ENCODE measurements at regions not wholly inside any gene's neighbourhood (a gene's known extent, or its start where the extent isn't known, plus 50 kb on each side); places are given as distances from the start of the nearest gene placed in this dataset.

GRCh38 chr11:119560961-119561360, 138.0 kb upstream of the THY1 start:
- DNase-seq (ENCODE audit: low spot score): no peak
- no peak for TF ChIP-seq CTCF (IDR thresholded peaks at IDR 0.05; ENCODE audit: borderline replicate concordance, control extremely low read depth, extremely low read depth, insufficient read depth, missing control alignments)
- in situ Hi-C loops (cut with MboI; ENCODE audit: low sequenced_read_pairs, unreplicated experiment): no loop called here

- in situ Hi-C loops (cut with MboI; ENCODE audit: low sequenced_read_pairs, unreplicated experiment): no loop called here
- no peak for DNase-seq (ENCODE audit: low spot score)
- no peak for TF ChIP-seq CTCF (IDR thresholded peaks at IDR 0.05; ENCODE audit: borderline replicate concordance, control extremely low read depth, extremely low read depth, insufficient read depth, missing control alignments)
Measured at GRCh38 chr11:119560291-119560690, 137.3 kb upstream of the THY1 start.

GRCh38 chr11:119552106-119552485, 129.1 kb upstream of the THY1 start:
- no peak for DNase-seq (ENCODE audit: low spot score)
- no peak for TF ChIP-seq CTCF (IDR thresholded peaks at IDR 0.05; ENCODE audit: borderline replicate concordance, control extremely low read depth, extremely low read depth, insufficient read depth, missing control alignments)
- in situ Hi-C loops (cut with MboI; ENCODE audit: low sequenced_read_pairs, unreplicated experiment): no loop called here

DNA sequence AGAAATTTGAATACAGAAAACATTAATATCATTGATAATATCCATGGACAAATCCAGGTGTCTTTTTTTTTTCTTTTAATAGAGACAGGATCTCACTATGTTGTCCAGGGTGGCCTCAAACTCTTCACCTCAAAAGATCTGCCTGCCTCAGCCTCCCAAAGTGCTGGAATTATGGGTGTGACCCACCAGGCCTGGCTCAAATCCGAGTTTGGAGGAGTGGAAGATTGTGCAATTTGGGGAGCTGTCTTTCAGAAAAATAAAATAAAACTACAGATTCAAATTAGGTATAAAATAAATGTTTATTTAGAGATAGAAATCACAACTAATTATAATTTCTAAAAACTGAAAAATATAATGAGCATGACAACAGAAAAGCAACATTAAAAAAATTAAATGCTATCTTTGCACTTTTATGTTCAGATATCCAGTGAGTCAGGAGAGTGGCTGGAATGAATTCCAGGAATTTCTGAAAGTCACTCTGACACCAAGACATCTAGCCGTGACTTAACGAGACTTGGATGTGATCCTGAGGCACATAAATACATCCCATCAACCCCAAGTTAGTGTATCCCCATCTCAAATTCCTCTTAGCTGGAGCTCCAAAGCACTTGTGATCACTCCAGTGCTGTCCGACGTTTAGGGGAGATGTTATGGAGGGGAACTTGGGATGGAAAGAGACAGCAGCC, 128.6 kb upstream of the THY1 start:
- in situ Hi-C loops (cut with MboI; ENCODE audit: low sequenced_read_pairs, unreplicated experiment): no loop called here
- no peak for DNase-seq (ENCODE audit: low spot score)

GRCh38 chr11:119550053-119550752, 127.2 kb upstream of the THY1 start:
- in situ Hi-C loops (cut with MboI; ENCODE audit: low sequenced_read_pairs, unreplicated experiment): no loop called here
- no peak for TF ChIP-seq CTCF (IDR thresholded peaks at IDR 0.05; ENCODE audit: borderline replicate concordance, control extremely low read depth, extremely low read depth, insufficient read depth, missing control alignments)
- DNase-seq (ENCODE audit: low spot score): no peak

More for the DNA sequence above, 128.6 kb upstream of the THY1 start:
- no peak for TF ChIP-seq CTCF (IDR thresholded peaks at IDR 0.05; ENCODE audit: borderline replicate concordance, control extremely low read depth, extremely low read depth, insufficient read depth, missing control alignments)

- TF ChIP-seq CTCF (IDR thresholded peaks at IDR 0.05; ENCODE audit: borderline replicate concordance, control extremely low read depth, extremely low read depth, insufficient read depth, missing control alignments): no peak
- in situ Hi-C loops (cut with MboI; ENCODE audit: low sequenced_read_pairs, unreplicated experiment): no loop called here
- no peak for DNase-seq (ENCODE audit: low spot score)
Measured at GRCh38 chr11:119547511-119547910, 124.5 kb upstream of the THY1 start.
